ENCODE measurements at regions not wholly inside any gene's neighbourhood (a gene's known extent, or its start where the extent isn't known, plus 50 kb on each side); places are given as distances from the start of the nearest gene placed in this dataset.
"Not testable (repeated sequence)": the region's sequence is repeated elsewhere in the genome, so short reads cannot be mapped to it uniquely, and the experiment has no call there.

- DNase-seq (ENCODE audit: low read depth), result no peak
Observed at GRCh38 chr6:9100869-9101580, 665.7 kb upstream of the SLC35B3 start.

GRCh38 chr6:9095729-9096128 lies 660.4 kb upstream of the SLC35B3 start:
- no peak for DNase-seq (ENCODE audit: low read depth)

DNA sequence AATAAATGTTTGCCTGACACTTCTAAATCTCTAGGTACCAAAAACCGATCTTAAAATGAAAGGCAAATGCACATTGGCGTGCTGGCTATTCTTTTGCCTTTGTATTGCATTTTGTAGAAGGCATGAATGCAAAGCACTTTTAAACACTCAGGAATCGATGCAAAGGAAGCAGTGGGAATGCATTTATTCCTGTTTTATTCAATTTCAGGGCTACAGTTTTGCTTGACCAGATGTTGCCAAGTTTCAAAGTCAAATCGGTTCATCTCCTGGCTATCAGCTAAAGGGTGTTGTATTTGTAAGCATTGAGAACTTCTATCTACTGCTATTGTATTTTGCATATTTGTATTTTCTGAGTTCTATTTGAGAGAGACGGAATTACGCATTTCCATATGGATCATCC lies 659.8 kb upstream of the SLC35B3 start:
- DNase-seq (ENCODE audit: low read depth), result no peak

DNA sequence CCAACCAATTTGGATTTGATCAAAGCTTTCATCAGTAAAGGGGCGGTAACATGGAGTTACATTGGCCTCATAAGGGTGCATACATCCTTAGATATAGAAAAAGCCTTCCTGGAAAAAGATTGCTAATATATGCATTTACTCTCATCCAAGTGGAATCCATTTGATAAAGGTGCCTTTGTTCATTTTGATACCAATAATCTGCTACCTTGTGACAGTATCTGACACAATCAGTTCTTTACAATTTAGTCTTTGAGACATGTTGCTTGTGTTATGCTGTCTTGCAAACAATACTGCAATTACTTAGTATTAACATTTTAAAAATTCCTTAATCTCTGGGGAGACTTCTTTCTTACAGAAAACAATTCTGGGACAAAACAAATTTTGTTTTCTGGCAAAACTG lies 654.4 kb upstream of the SLC35B3 start:
- DNase-seq (ENCODE audit: low read depth), result no peak

DNA sequence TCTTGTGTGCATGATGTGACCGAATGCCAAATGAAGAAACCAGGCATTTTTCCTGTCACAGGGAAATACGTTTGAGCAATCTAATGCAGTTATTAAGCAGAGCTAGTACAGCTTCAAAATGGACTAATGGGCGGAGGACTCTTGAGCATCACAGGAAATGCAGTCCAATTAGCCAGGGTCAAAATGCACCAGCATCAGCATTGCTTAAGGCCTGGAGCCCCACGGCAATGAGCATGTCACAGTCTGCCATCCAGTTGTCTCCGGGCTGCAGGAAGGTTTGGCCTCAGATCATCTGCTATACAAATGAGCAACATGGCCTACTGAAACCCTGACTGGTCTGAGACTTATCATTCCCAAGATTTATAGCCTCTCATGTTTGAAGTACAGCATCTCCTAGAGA lies 652.1 kb upstream of the SLC35B3 start:
- DNase-seq (ENCODE audit: low read depth), result no peak

DNA sequence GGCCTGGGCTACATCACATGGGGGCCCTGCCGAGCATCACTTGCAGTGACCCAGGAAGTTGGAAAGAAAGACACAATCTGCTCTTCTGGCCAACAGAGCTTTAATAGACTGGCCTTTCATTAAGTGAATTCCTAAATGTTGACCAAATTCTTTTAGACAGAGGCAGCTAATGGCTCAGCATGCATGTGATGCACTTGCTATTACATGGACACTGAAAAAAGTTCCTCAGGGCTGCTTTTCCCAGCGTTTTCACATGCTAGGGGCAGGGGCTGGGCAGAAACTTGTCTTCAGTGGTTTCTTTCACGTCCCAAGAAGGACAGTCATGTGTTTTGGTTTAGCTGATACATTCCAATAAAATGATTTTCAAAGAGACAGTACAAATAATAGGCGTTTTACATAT lies 651.0 kb upstream of the SLC35B3 start:
- DNase-seq (ENCODE audit: low read depth), result no peak

GRCh38 chr6:9085709-9086070 lies 650.3 kb upstream of the SLC35B3 start:
- DNase-seq (ENCODE audit: low read depth), result no peak

GRCh38 chr6:9085054-9085708 lies 649.8 kb upstream of the SLC35B3 start:
- DNase-seq (ENCODE audit: low read depth), result no peak

- DNase-seq (ENCODE audit: low read depth), result no peak
Observed at GRCh38 chr6:9083108-9083507, 647.8 kb upstream of the SLC35B3 start.

DNA sequence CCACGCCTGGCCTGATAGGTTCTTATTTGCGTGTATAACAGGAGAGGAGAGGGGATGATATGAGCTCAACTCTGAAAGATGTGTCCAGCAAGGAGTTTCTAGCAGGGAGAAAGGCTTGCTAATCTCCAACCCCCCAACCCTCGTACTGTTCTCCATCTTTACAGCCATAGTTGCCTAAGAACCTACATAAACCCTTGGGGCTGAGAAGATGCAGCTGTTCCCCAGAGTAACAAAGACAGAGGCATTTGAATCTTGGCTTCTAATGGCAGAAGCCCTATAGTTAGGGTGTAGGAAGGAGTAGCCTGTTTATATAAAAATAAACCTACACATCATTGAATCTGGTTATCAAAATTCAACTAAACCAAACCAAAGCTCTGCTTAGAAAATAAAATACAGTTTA lies 631.4 kb upstream of the SLC35B3 start:
- DNase-seq (ENCODE audit: low read depth), result no peak

DNA sequence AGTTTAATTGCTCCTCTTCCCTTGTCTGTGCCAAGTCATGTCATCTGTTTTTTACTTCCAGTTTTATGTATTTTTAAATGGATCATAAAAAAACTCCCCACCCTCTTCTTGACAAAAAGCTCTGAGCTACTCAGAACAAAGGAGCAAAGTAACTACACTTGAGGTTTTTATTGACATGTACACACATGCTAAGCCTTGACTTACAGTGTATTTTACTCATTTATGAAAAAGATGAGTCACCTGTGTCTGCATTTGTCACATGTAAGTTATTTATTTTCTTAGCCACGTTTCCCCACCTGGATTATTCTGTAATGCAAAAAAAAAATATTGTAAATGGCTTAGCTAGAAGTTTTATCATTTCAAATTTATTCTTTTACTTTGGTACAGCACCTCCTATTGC lies 628.8 kb upstream of the SLC35B3 start:
- DNase-seq (ENCODE audit: low read depth), result no peak

GRCh38 chr6:9062596-9062995 lies 627.3 kb upstream of the SLC35B3 start:
- DNase-seq (ENCODE audit: low read depth), result no peak

DNA sequence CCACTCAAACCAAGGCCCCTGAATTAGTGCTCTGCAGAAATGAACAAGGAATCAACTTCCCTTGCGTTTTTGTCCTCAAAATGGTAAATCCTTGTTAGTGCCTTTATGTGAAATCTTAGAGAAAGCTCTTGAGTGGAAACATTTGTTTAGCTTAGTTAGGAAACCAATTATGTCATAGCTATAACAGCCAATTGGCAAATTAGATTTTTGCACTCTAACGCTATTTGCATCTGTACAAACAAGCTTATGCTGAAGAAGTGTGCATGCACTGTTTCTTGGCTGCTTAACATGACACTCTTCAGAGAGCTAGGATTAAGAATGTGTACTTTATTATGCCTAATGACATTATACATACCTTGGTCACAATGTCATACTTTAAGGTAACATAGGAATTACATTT lies 622.6 kb upstream of the SLC35B3 start:
- DNase-seq (ENCODE audit: low read depth), result no peak

- DNase-seq (ENCODE audit: low read depth), result no peak
Observed at GRCh38 chr6:9056556-9056955, 621.2 kb upstream of the SLC35B3 start.

GRCh38 chr6:9044426-9044825 lies 609.1 kb upstream of the SLC35B3 start:
- DNase-seq (ENCODE audit: low read depth), result no peak

DNA sequence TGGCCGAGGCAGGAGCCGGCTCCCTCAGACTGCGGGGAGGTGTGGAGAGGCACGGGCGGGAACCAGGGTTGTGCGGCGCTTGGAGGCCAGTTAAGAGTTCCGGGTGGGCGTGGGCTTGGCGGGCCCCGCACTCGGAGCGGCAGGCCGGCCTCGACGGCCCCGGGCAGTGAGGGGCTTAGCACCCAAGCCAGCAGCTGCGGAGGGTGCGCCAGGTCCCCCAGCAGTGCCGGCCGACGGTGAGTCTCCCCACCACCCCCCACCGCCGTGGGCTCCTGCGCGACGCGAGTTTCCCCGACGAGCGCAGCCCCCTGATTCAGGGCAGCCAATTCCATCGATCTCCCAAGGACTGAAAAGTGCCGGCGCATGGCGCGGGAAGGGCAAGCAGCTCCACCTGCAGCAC lies 605.4 kb upstream of the SLC35B3 start:
- DNase-seq (ENCODE audit: low read depth), result no peak

- no peak for DNase-seq (ENCODE audit: low read depth)
Observed at GRCh38 chr6:9039258-9039657, 603.9 kb upstream of the SLC35B3 start.

GRCh38 chr6:9028086-9028485 lies 592.7 kb upstream of the SLC35B3 start:
- no peak for DNase-seq (ENCODE audit: low read depth)

- no peak for DNase-seq (ENCODE audit: low read depth)
Observed at GRCh38 chr6:9025796-9026394, 590.5 kb upstream of the SLC35B3 start.

DNA sequence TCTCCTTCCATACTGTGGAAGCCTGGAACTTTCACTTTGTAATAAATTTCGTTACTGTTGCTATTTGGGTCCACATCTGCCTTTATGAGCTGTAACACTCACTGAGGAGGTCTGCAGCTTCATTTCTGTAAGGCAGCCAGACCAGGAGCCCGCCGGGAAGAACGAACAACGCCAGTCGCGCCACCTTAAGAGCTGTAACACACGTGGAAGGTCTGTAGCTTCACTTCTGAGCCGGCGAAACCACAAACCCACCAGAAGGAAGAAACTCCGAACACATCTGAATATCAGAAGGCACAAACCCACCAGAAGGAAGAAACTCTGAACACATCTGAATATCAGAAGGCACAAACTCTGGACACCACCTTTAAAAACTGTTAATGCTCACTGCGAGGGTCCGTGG lies 589.9 kb upstream of the SLC35B3 start:
- no peak for DNase-seq (ENCODE audit: low read depth)

DNA sequence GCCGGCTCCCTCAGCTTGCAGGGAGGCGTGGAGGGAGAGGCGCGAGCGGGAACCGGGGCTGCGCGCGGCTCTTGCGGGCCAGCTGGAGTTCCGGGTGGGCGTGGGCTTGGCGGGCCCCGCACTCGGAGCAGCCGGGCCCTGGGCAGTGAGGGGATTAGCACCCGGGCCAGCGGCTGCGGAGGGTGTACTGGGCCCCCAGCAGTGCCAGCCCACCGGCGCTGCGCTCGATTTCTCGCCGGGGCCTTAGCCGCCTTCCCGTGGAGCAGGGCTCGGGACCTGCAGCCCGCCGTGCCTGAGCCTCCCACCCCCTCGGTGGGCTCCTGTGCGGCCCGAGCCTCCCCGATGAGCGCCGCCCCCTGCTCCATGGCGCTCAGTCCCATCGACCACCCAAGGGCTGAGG lies 588.9 kb upstream of the SLC35B3 start:
- DNase-seq (ENCODE audit: low read depth), result not testable (repeated sequence)

DNA sequence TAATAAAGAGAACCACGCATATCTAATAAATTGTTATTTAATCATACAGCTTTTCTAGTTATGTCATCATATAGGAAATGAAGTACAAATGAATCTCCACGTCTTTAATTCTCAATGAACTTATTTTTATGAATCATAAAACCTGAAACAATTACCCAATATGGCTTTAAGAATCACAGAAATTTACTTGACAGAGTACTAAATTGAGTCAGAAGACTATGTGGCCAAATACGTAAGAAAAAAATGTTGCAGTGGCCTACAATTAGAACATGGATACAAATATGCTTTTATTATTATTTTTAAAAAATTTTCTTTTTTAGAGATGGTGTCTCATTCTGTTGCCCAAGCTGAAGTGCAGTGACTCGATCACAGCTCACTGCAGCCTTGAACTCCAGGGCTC lies 584.7 kb upstream of the SLC35B3 start:
- no peak for DNase-seq (ENCODE audit: low read depth)

DNA sequence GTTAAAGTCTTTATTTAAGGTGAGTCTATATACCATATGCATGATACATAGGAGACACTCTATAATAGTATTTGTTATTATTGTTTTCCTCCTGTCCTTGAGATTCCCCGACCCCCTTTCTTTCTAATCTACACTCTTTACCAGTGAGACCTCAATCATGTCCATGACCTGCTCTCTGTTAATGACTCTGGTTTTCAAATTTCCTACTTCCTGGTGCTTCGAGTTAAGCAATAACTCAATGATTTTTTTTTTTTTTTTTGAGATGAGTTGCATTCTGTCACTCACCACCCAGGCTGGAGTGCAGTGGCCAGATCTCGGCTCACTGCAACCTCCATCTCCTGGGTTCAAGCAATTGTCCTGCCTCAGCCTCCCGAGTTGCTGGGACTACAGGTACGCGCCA lies 574.6 kb upstream of the SLC35B3 start:
- DNase-seq (ENCODE audit: low read depth), result no peak

DNA sequence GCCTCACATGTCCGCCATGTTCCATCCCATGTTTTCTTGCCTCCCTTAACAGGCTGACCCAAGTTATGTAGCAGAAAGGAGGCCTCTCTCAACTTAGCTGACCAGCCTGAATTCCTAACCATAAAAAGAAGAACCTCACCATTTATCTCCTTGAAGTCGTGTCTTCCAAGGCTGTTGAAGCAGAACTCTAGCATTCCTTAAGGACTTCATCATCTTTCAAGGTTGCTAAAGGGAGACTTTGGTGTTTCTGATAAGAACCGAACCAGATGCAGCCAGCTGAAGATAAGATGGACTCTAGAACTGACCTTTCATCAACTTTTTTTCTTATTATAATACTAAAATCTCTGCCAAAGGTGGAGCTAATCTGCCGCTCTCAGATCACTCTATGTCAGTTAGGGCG lies 571.7 kb upstream of the SLC35B3 start:
- no peak for DNase-seq (ENCODE audit: low read depth)

All from non-pigmented ciliary epithelial cell (primary cell).